GM19239 (cell line): ENCODE measurements at regions not wholly inside any gene's neighbourhood (a gene's known extent, or its start where the extent isn't known, plus 50 kb on each side); places are given as distances from the start of the nearest gene placed in this dataset.

Source experiments
- DNase-seq: peaks from one replicate; pipeline ENCODE4 v3.0.0; 2011; ENCODE audit warnings: low spot score; ENCODE audit not compliant: insufficient read length
- FAIRE-seq: peaks from 2 replicates; lab custom pipeline; 2011; peaks lifted over from hg19 to GRCh38; lab: Jason Lieb, UNC

DNA sequence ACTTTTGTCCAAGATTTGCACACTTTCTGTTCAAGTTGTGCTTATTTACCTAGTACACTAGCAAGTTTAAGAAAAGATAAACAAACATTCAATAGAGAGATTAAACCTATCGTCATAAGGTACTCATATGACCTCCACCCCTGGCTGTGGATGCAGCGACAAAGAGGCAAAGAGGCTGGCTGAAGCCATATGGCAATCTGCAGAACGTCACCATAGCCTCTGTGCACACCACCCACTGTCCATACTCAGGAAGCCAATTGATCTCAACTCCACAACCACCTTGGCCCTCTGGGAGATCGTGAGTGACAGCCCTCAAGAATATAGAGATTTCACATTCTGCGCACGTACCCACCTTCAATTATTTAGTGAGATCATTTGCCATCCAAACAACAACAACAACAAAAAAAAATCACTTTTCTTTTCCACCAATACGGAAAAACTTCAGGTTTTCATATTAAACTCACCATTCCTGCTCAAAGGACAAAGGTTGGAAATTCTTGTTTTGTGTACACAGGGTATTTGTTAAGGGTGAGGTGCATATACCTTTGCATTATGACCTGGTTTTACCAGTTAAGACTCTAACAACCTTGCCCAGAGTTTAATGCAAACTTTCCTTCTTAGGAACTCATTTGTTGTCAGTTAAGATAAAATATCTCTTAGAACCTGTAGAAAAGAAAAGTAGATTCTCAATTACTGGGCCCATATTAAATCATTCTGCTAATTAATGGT lies 243.0 kb upstream of the FSTL5 start:
- no peak for DNase-seq

DNA sequence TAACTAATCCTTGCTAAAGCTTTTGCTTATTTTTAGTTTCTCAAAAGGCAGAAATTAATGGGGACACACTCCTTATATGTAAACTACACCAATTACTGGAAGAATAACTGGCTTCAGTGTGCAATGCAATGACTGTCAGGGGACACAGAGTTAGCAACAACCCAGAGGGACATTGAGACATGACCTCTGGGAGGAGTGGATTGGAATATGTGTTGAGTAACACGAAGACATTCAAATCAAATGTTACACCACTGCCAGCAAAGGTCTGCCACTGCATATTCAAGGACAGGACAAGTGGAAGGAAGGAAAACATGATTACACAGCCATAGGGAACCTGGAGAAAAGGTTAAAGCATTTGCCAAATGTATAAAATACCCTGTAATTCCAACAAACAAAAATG lies 240.1 kb upstream of the FSTL5 start:
- no peak for FAIRE-seq
- DNase-seq = no peak

More for the DNA sequence above, 243.0 kb upstream of the FSTL5 start:
- no peak for FAIRE-seq

DNA sequence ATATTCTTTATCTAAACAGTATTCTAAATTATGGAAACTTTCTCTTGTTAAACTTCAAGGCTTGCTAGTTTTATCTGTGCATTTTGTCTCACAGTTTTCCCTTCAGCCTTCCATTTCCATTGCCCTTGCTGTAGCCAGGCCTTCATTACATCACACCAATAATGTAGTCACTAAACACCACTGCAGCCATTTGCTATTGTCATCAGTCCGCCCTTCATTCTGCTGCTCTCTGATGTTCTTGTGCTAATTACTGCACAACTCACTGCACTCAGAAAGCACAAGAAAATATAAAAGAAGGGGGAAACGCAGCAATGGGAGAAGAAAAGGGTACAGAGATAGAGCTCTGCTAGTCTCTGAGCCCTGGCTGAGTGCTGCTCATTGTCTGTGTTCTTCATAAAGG lies 239.6 kb upstream of the FSTL5 start:
- FAIRE-seq (no peak), DNase-seq (no peak)

DNA sequence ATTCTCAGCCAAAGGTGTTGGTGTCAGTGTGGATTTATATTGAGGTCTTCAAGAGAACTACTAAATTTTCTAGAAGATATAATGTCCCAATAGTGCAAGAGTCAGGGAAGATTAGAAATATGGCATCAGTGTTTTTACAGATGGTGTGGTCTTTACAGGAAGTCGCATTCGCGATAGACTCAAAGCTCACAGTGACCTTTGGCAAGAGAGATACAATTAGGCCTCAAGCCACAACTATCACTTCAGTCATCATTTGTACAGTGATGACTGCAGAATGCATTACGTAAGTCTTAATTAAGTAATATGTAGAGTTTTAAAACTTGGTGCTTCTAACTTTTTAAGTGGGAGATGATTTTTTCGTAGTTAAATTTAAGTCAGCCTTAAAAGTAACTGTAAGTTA lies 237.2 kb upstream of the FSTL5 start:
- DNase-seq (no peak), FAIRE-seq (no peak)

DNA sequence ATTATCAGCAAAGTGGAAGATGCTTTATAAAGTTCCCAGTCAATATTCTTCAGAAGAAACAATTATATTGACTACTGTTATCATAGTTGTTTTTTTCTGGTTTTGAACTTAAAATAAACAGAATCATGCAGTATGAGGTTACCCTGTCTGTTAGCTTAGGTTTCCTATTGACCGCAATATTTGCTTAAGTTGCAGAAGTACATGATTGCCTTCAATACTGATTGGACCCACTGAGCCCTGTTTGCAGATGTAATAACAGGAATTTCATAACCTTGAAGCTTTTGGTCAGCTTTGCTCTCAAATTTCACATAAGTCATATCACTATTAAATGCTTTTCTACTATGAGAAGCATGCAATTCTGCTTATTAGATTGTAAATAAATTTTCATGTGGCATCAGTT lies 229.1 kb upstream of the FSTL5 start:
- DNase-seq = no peak
- FAIRE-seq = no peak

DNA sequence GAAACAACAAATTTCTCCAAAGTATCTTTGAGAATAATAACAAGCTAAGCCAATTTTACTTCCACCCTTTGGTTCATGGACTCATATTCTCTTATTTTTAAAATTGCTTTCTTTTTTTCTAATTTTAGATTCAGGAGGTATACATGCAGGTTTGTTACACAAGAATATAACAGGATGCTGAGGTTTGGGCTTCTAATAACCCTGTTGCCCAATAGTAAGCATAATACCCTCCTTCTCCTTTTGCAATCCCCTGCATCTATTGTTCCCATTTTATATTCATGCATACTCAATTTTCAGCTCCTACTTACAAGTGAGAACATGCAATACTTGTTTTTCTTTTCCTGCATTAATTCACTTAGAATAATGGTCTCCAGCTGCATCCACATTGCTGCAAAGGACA lies 202.3 kb upstream of the FSTL5 start:
- DNase-seq = no peak
- FAIRE-seq = no peak

DNA sequence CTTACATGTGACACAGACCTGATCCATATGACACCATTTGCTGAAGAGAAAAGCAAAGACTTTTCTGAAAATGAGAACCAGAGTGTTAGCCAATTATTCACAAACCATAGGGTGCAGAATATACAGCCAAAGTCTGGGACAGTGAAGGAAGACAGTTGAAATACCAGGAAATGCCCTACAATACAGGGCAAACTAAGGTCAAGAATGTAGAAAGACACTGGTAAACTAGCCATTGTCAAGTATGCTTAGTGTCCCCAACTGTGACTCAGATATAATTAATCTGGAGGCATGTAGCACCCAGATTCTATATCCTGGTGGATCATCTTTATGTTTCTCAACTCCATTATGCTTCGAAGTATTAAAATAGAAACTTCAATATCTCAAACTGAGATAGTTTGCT lies 200.9 kb upstream of the FSTL5 start:
- DNase-seq (no peak), FAIRE-seq (no peak)

DNA sequence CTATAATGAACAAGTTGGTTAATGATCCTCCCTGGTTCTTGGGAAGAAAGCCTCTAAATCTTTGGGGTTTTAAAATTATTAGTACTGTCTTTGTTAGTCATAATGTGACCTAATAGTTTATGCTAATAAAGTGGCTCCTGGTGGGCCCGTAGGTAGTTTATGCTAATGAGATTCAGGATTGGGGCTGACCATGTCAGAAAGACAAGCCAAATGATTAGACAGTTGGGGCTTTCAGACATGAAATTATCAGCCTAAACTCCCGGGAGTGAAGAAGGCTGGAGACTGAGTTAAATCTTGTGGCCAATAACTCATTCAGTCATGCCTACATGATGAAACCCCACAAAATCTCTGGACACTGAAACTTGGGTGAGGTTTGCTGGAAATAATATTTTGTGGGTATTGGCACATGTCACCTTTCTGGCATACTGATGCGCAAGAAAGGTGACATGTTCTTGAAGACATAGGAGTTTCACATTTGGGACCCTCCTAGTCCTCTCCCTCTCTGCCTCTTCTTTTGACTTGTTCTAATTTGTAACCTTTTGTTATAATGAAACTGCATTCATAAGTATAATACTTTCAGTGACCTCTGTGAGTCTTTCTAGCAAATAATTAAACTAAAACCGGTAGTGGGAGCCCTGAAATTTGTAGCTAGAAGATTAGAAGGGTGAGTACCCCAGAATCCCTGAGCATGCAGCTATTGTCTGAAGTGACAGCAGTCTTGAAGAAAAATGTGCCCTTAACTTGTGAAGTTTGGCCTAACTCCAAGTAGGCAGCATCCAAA lies 196.8 kb upstream of the FSTL5 start:
- FAIRE-seq (no peak), DNase-seq (no peak)

DNA sequence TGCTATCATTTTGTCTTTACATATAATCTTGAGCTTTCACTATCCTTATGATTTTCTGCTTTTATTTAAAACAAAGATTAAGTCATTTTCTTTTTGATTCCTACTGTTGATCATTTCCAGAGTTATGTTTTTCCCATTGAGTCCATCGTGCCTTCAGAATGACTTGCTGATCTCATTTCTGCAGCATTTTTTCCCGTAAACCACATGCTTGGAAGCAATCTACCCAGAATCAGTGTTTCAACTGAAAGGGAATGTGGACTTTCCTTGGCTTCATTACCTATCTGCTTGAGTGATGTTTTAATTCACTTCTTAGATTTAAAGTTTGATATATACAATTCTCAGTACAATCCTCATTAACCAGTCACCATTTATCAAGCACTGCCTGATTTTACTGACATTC lies 192.4 kb upstream of the FSTL5 start:
- DNase-seq = no peak
- no peak for FAIRE-seq

DNA sequence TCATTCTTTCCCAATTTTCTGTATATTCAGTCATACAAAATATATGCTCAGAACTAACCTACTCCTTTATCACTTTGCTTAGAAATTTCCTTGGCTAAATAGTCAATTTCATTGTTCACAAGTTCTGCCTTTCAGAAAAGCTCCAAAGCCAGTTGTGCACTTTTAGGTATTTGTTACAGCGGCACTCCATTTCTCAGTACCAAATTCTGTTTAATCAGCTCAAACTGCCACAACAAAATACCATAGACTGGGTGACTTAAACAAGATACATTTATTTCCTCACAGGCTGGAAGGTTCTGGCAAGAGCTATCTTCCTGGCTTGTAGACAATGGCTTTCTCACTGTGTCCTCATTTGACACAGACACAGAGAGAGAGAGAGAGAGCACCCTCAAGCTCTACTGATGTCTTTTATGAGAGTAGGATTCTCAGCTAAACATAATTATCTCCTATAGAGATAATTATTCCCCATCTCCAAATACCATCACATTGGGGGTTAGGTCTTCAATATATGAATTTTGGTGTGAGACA lies 188.8 kb upstream of the FSTL5 start:
- FAIRE-seq (no peak), DNase-seq (no peak)

DNA sequence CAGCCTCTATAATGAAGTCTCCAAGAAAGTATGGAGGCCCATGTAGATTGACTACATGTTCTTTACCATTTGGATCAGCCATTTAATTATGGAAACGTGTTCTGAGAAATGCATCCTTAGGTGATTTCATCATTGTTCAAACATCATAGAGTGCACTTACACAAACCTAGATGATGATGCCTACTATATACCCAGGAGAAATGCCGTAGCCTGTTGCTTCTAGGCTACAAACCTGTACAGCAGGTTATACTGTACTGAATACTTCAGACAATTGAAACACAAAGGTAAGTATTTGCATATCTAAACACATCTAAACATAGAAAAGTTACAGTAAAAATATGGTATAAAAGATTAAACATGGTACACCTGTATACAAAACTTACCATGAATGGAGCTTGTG lies 186.5 kb upstream of the FSTL5 start:
- DNase-seq (no peak), FAIRE-seq (no peak)

DNA sequence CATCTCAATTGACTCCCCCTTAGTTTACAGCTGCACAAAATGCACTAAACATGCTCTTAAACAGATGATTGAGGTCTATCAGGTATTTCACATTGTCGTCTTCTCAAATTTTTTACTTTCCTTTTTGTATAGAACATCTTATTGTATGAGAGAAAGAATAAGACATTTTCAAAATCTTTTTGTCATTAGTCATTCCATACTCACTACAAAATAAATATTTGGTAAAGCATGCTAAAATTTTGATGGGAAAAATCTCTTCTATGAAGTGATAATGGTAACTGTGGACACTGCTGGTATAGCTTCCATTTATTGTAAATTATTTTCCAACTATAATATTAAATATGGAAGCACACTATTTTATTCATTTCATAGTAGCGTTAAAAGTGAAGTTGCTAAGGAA lies 185.6 kb upstream of the FSTL5 start:
- no peak for FAIRE-seq

DNA sequence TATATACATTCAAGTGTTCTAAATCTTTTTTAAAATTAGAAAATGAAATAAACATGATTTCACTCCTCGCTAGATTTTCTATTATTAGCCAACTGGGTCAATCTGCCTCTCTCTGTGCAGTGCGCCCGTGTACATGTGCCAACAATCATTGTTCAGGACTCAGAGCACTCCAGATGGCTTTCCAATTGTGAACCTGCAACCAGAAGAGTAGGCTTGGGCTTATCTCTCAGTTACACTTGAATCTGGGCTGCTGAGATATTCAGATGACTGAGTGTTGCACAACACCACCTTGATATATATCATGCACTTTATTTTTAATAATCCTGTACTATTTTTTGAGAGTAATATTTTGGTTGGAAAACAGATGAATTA lies 184.0 kb upstream of the FSTL5 start:
- no peak for DNase-seq
- FAIRE-seq = no peak

More for the DNA sequence above, 185.6 kb upstream of the FSTL5 start:
- DNase-seq = no peak

DNA sequence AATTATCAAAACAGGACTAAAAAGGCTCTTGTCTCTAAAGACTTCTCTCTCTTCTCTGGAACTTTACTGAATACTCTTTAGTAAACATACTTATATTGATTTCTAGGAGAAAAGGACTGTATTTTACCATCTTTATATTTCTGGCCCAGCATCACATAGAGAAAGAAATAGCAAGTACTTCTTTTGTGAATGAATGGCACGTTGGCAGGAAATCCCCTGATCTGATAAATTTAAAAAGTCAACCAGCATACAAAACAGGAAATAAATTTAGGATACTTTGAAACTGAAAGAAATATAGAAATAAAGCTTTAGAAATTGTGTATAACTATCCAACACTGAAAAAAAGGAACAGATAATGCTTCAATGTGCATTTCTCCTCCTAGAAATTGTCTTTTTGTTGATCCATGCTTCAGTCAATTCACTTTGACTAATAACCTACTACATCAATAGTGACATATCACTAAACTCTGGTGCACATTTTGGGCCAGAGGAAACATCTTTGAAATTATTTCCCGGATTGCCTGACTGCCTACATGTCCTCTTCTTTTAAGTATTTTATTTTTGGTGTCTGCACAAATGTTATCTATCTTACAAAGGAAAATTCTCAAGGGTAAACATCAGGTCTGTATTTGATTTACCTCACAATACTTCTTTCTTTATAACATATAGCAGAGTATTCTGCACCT lies 183.5 kb upstream of the FSTL5 start:
- DNase-seq = no peak
- FAIRE-seq = no peak

DNA sequence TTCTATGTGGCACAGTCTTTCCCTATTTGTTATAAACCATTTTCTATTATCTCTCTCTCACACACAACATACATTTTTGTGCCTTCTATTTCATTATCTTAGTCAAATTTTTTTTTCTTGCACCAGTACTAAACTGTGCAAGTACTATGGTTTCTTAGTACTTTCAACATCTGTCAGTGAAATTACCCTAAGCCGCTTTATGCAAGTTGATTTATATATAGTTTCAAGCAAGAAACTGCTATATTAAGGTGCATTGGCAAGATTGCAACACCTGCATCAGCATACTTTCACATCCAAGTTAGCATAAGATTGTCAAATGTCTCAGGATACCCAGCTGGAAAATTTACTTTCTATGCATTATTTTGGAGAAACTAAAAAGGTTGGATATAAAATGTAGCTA lies 180.2 kb upstream of the FSTL5 start:
- FAIRE-seq (no peak), DNase-seq (no peak)

DNA sequence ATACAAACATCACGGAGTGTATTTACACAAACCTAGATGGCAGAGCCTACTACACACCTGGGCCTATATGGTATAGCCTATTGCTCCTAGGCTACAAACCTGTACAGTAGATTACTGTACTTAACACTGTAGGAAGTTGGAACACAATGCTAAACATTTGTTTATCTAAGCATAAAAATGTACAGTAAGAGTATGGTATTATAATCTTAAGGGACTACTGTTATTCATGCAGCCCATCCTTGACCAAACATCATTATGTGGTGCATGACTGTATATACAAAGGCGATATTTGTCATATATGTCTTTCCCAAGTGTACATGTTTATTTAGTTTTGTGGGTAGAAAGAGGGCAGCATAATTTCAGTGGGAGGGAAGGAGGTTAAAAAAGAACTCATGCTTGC lies 177.7 kb upstream of the FSTL5 start:
- no peak for FAIRE-seq
- no peak for DNase-seq

DNA sequence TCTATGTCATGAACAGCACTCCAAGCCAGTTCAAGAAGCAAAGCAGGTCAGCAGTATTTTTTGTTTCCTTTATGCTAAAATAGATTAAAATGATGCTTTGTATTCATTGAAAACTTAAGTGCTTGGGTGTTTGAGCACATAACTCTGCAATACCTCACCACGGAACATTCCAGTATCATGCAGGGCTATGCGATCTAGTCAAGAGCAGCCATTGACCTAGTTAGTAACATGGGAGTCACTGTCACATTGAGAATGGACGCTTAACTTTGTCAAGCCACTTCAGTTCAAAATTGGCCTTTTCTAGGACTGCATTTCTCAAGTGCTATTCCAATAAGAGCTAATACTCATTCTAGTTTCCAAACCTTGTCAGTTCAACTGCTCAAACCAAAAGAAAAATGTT lies 160.1 kb upstream of the FSTL5 start:
- DNase-seq = no peak
- no peak for FAIRE-seq

DNA sequence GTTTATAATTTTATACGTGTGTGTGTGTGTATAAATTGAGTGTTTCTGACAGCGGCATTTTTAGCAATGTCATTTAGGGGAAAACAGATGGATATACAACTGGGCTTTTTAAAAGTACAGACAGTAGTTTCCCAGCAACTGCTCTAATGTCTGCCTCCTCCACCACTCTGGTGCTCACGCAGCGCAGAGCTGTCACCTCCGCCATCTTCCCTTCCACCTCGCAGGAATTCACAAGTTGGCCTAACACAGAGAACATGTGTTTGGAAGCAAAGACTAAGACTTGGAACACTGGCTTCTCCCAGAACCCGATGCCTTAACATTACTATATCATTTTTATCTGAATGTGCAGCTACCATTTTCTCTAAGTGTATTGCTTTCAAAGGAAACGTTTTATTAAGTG lies 158.3 kb upstream of the FSTL5 start:
- DNase-seq = no peak
- FAIRE-seq = no peak

DNA sequence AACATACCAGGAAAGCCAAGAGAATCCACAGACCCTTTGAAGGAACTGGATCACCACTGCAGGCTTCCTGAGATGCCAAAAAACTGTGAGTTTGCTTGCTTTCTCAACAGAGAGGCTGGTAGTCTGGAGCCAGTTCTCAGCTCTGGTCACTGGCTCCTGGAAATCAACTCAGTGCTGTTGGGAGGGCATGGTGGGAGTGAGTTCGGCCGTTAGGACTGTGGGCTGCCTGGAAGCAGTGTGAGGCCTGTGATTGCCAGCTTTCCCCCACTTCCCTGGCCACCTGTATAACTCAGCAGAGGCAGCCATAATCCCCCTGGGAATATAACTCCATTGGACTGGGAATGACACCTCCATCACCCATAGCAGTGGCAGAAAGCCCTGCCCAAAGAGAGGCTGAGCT lies 122.0 kb upstream of the FSTL5 start:
- FAIRE-seq (no peak), DNase-seq (no peak)

DNA sequence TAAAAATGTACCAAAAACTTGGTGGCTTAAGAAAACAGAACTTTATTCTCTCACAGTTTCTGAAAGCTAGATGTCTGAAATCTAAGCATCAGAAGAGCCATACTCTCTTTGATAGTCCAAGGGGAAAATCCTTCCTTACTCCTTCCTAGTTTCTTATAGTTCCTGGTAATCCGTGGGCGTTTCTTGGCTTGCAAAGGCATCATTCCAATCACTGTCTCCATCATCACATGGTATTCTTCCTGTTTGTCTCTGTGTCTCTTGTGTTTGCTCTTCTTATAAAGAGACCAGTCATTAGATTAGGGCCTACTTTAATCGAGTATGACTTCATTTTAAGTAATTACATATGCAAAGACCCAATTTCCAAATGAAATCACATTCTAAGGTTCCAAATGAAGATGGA lies 118.9 kb upstream of the FSTL5 start:
- no peak for DNase-seq
- FAIRE-seq = no peak

DNA sequence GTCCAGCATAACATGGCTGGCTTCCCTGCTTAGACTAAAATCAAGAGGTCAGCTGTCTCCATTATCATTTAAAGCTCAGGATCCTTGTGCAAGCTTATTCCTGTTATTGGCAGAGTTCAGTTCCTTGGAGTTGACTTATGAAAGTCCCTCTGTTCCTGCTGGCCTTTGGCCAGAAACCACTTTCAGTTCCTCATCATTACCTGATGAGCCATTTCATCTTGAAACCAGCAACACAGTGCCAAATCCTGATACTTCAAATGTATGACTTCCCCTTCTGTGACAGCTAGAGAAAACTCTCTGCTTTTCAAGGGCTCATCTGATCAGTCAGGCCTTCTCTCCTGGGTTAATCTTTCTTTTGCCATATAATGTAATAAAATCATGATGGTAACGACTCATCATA lies 110.6 kb upstream of the FSTL5 start:
- DNase-seq (no peak), FAIRE-seq (no peak)
